ENCODE measurements at regions not wholly inside any gene's neighbourhood (a gene's known extent, or its start where the extent isn't known, plus 50 kb on each side); places are given as distances from the start of the nearest gene placed in this dataset.

DNA sequence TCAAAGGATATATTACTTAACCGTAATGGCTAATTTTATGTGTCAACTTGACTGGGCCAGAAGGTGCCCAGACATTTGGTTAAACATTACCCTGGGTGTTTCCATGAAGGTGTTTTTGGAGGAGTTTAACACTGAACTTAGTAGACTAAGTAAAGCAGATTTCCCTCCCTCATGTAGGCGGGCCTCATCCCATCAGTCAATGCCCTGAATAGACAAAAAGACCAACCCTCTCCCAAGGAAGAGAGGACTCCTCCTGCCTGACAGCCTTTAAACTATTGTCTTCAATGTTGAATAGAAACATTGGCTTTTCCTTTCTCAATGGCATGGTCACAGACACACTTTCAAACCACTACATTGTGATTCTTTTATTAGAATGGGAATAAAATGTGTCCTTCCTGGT lies 121.9 kb downstream of the SETD4 start:
- no peak for DNase-seq (ENCODE audit: low read depth, low spot score)

DNA sequence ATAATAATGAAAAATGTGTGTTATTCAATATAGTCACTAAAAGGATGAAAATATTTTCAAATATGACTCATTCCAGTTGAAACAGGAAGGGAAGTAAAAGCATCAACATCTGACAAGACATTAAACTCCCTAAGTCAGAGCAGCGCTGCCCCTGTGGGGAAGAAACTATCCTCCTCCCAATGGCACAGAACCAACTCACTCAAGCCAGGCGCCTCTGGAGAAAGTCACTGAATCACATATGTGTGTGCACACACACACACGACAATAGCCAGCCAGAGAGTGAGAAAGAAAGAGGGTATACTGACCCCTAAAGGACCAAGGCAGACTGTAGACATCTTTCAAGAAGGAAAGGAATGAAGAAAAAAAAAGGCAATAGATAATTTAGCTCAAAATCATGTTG lies 126.9 kb downstream of the SETD4 start:
- DNase-seq (ENCODE audit: low read depth, low spot score), result peak; percentile 47

DNA sequence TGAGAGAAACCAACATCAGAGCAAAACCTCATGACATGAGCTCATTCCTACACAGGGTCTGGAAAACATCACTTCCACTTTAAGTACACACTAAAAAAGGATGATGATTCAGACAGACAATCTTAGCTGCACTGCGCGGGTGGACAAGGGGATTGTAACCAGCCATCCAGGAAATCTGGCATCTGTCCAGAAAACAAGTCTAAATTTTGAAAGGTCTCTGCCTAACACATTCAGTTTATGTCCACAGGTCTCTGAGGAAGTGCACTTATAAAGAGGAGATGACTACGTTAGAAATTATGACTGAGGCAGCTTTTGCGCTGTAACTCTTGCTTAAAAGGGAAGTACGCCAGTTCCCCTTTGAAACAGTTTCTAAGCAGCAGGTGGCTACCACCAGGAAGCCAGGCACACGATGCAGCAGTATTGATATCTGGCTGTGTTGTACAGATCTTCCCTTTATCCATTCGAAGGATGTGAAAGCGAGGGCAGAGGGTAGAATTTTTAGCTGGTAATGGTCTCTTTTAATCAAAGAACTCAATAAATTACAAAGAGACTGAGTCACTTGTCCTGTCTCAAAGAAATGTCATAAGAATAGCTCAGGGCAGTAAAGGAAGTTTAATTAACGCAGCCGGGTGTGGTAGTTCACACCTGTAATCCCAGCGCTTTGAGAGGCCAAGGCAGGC lies 128.0 kb downstream of the SETD4 start:
- DNase-seq (ENCODE audit: low read depth, low spot score), result peak; percentile 60

DNA sequence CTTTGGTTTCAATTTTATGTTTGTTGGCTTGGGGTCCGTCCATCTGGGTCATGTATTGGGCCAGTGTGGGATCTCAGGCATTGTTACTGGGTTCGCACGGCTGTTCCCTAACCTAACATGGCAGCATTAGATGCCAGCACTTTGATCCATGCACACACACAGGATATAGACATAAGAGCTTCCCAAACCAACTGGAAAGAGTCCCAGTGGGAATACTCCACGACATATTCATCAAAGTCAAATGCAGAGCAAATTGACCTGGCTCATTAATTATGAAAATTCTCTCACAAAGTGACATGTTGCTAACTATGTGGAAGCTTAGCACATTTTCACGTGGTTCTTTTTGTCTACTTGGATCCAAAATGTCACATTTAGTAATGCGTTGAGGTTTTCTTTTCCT lies 130.4 kb downstream of the SETD4 start:
- DNase-seq (ENCODE audit: low read depth, low spot score), result no peak

DNA sequence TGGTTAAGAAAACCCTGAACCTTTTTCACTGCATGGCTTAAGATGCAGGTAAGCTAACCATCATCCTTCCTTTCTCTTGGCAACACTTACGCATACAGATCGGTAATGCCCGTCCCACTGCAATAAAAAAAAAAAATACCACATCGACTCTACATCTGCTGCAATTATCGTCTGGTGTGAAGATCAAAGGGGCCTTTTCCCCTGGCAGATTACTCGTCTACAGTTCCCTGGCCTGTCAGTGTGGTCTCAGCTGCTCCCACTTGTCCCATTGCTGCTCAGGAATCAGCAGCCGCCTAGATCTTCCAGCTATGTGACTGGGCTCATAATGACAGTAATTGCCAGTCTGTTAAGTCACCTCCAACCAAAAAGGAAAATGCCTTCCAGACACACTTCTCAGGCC lies 133.1 kb downstream of the SETD4 start:
- no peak for DNase-seq (ENCODE audit: low read depth, low spot score)

DNA sequence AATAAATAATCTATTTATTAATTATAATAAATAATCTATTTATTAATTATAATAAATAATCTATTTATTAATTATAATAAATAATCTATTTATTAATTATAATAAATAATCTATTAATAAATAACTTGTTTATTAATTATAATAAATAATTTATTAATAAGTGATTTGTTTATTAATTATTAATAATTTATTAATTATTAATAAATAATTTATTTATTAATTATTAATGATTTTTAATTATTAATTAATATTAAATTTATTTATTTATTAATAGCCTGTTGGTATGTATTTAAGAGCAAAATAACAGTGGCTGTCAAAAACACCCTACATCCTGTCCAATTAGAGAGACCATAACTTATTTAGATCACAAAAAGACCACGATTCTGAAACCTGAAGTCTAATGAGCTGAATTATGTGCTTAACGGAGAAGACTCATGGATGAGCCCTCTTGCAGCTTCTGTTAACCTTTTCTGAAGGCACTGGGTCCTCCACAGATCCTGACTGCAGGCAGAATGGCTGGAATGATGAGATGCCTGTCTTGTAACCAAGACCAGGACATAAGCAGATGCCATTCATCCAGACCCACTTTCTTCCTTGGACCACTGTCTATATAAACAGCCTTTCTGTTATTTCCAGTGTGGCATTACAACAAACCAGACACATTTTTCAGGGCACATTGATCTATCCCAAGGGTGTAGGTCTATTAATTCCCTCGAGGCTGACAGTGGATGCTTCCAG lies 134.2 kb downstream of the SETD4 start:
- DNase-seq (ENCODE audit: low read depth, low spot score), result no peak

DNA sequence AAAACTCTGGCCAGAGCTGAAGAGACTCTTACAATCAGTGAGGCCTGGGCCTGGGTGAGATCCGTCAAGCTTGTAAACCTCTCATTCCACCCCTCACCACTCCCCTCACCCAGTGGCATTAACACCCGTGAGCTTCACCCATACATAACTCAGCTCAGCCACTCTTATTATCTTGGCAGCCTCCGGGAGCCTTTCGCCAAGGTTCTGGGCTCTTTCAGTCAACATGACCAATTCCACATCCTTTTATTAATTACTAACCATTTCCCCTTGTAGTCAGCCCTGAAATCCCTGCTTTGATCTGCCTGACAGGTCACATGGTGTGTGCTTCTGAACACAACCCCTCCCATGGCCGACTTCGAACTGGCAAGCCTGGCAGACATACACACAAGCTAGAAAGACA lies 134.8 kb downstream of the SETD4 start:
- no peak for DNase-seq (ENCODE audit: low read depth, low spot score)

DNA sequence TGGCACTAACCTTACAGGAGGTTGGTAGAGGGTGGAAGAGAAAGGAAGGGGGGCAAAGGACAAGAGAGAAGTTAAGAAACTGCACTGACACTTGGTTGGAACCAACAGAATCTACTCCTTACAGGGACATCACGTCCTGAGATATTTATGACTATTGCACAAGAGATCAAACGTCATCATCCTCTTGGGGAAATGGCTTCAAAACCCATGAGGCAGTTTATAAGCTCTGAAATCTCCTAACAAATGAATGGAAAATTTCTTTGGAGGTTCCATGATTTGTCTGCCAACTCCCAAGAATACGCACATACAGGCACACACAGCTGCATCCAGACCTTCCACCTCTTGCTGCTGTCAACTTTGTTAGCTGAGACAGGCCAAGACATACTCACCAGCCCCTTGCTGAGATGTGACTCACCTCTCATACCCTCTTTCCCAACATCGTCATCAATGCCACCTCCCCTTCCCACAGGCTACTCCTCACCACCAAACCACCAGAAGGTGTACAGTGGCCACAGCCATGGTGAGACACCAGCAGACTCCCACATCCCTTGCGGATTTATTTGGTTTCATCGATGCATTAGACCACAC lies 135.5 kb downstream of the SETD4 start:
- DNase-seq (ENCODE audit: low read depth, low spot score), result peak; percentile 56

DNA sequence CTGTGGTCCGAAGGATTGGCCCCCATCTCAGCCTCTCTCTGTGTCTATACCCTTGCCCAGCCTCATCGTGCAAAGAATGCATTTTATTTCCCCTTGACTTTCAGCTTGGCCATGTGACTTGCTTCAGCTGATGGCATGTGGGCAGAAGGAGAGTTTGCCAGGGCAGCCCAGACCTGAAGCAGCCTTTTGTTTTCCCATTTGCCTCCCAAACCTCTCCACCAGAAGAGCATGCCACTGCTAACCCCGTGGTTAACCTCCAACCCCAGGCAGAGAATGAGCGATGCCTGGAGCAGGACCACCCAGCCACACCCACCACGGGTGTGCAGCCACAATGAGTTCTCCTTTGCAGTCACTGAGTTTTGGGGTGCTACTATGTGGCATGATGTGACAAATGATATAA lies 136.4 kb downstream of the SETD4 start:
- DNase-seq (ENCODE audit: low read depth, low spot score), result no peak

DNA sequence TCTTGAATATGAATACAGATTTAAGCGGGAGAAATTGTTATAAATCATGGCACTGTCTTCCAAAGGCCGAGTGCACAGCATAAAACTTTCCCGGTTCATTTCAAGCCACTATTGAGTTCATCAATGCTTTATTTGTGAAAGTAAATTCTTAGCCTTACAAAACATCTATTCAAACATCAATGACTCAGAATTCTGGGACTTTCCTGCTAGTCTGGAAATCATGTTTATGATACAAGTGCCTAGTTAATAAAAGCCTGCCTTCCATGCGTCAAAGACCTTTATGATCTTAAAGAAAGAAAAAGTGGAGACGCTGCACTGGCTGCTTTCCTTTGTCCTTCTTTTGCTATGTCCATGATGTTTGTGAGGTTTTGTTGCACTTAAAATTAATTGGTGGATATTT lies 137.7 kb downstream of the SETD4 start:
- no peak for DNase-seq (ENCODE audit: low read depth, low spot score)

DNA sequence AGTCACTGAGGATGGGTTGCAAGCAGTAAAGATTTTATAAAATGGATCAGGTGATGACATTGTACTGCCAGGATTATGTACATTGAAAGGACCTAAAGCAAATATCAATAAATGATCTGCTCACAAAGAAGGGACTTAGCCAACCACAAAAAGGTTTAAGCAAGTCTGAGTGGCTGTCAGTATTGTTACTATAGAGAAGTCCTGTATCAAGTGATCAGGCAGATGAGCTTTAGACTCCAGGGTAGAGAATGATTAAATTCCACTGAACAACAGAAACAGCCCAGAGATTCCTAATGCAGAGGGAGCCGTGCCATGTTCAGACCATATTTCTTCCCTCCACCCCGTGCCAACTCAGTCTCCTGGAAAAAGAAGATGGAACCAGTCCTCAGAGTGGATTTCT lies 138.9 kb downstream of the SETD4 start:
- no peak for DNase-seq (ENCODE audit: low read depth, low spot score)

DNA sequence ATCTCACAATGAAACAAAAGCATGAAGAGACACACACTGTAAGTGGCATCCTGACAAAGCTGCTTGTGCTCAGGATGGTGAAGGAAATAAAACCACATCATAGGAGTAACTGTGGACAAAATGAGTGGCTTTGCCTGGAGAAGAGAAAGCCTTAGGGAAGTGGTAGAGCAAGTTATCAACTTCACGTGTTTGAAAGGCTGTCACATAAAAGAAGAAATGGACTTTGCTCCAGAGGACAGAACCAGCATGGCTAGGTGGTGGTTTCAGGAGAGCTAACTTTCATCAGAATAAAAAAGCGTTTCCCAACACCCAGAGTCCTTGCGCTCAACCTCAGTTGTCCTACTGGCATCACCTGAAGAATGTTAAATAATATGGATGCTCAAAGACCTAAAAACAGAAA lies 139.9 kb downstream of the SETD4 start:
- no peak for DNase-seq (ENCODE audit: low read depth, low spot score)

DNA sequence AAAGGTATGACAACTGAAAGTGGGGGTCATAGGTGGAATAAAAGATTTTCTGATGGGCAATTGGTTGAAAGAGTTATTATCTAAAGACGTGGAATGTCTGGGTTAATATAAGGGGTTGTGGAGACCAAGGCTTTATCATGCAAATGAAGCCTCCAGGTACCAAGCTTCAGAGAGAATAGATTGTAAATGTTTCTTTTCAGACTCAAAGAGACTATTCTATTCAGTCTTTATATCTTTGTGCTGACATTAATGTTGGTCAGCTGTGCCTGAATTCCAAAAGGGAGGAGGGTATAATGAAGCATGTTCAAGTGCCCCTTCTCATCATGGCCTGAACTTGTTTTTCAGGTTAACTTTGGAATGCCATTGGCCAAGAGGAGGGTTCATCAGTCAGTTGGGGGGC lies 145.3 kb downstream of the SETD4 start:
- no peak for DNase-seq (ENCODE audit: low read depth, low spot score)

DNA sequence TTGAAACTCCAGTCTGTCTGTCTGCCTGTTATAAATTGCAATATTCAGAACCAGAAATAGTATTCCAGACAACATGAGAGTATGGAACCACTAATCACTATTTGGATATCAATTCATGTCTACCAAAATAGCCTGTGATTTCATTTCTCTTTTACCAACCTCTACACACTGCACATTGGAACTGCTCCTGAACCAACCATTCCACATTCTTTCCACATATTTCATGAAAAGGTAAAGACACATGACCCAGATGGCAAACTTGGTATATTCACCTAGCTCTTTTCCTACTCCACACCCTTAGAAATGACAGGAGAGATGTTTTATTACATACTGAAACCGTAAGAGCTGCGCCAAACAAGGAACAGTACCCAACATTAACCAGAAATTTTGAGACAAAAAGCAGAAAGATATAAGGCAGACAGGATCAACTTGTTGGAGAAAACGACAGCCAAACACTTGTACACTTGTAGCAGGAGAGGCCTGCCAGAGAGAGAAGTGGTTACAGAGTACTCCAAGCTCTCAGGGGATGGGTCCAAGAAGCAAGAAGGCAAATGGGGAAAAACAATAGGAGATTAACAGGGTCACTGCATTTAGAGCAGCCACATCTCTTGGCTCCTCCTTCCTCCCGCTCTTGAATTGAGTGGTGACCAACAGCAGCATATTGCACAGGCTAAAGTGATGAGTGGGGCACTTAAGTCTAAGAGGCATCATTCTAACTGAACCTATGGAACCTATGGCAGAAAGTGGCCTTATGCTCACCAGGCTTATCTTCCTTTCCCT lies 148.7 kb downstream of the SETD4 start:
- DNase-seq (ENCODE audit: low read depth, low spot score), result no peak

DNA sequence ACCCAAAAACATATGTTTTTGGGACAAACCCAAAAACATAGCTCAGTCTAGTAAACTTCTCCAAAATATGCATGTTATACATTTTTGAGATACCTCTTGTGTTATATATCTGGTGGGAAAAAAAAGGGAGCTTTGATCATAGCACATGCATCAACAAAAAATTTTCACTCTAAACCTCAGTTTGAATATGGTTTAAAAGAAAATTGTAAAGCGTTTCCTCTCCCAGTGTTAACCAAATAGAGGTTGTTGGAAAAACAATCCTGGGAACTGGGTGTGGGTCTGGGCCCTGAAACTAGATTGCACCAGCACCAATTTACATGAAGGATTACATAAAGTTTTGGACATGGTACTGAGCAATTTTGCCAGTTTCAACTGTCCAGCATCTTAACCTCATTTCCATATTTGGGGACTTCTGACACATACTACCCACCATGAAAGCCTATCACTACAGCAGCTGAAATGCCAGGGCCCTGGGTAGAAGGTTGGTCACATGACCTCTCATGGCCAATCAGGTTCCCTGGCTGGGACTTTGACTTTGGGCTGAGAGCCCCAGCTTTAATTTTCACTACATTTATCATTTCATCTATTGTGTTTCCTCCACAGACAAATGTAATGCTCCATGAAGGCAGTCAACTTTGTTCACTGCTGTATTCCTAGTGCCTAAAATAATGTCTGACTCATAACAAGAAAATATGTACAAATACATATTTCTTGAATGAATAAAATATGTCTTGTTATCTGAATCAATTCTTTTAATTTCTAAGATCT lies 150.7 kb downstream of the SETD4 start:
- DNase-seq (ENCODE audit: low read depth, low spot score), result no peak

DNA sequence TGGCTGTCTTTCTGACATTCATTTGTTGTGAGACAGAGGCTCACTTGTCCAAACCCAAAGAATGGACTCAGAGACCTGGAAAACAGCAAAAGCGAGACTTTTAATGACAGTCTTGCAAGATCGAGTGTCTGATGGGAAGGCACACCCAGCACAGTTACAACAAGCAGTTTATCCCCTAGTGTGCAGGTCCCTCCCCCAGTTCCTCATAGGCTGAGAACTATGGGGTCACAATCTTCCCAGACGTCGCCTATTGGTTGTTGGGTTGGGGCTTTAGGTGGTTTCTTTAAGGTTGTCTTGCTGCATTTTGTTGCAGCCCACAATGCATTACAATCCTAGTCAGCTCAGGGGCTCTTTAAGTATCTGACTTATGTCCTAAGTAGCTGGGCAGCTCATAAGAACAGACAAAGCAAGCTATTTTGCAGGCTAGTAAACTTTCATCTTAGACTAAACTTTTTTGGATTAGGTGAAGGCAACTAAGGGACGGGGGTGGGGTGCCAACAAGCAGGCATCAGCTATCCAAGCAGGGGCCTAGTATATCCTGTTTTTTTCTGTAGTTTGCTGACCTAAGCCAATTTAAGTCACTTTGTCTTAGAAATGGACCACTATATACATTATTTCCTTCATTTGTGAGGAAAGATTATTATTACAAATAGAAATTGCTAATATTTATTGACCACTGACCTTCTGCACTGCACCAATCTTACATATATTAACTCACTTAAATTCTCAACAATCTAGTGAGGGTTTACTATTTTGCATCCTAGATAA lies 151.8 kb downstream of the SETD4 start:
- DNase-seq (ENCODE audit: low read depth, low spot score), result no peak

DNA sequence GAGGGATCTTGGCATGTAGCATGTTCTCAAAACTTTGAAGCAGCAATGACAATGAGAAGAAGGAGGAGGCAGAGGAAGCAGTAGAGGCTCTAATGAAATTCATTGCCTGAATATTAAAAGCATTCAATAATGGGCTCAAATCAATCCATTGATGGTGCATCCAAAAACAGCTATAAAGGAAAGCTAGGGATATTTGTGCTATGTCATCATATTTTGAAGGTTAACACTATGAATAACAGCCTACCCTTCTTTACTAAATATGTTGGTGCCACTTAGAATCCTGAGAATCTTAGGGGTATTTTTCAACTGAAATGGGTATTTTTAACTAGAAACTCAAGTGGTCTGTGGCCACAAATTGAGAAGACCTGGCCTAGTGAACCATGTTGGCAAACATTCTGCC lies 153.7 kb downstream of the SETD4 start:
- no peak for DNase-seq (ENCODE audit: low read depth, low spot score)

DNA sequence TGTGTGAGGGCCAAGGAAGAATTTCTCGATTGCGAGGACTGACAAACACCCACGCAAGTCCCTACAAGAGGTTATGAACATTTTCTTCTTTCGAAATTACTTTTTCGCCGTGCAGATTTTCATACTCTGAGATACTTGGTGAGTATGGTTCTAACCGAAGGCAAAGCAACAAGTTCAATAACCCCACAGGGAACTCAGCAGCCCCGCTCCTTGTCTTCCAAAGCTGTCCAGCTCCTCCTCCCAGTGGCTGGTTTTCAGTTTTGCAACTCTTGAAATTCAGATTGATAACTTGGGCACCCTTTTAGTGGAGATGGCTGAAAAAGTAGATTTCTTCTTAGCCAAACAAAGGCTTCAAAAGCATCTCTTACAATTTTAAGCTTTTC lies 154.4 kb downstream of the SETD4 start:
- no peak for DNase-seq (ENCODE audit: low read depth, low spot score)

DNA sequence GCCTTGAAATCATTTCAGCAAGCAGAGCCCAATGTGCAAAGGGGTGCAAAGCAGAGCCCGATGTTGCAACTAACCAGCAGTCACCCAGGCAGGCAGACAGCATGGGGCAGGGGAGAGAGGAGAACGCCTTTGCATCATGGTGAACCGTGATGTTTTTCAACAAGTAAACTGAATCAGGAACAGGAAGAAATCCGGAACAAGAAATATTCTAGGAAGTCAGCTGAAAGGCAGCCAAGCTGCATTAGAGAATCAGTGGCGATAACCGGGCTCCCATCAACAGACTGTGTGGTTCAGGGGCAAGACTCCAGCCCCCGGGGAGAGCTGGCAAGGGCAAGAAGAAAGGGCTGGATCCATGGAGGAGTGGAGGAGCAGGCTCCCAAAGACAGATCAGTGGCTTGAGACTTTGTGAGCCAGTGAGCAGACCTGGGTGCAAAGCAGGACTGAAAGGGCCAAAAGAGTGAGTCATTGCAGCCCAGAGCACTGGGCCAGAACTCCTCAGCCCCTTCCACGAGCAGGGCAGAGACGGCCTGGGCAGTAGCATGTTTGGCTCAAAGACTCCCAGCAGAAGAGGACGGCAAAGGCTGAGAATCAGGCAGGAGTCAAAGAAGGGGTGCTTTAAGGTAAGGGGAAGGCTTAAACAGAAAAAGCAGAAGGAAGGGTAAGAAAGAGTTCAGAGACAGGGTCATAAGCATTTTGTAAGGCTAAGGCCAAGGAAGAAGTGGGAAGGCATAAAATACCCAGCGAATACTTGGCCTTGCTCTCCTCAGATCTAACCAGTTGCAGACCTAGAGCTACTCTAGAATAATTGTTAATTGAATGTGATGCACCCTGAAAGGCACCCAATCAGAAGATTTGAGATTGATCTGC lies 155.0 kb downstream of the SETD4 start:
- DNase-seq (ENCODE audit: low read depth, low spot score), result no peak

DNA sequence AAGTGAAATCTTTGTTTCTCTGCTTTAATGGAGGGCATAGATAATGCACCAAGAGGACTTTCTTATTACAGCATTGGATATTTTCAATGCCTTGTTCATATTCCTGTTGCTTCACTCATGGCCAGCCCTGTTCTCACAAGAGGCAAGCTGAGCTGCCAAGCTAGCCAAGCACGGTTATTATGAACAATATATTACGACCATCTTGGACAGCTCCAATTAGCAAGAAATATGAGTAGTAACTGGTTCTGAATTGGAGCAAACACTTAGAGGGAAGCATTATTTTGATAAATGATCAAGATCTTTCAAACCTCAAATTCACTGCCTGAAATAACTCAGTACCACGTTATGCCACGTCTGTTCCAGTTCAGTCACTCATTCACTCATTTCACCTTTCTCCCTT lies 159.8 kb downstream of the SETD4 start:
- DNase-seq (ENCODE audit: low read depth, low spot score), result no peak
